AG04450 (cell line): ENCODE measurements at regions not wholly inside any gene's neighbourhood (a gene's known extent, or its start where the extent isn't known, plus 50 kb on each side); places are given as distances from the start of the nearest gene placed in this dataset.

Experiments used
- CTCF ChIA-PET: fragments of 300-600, 350-600 bp; formaldehyde crosslinking; extraction: SDS; loops from one replicate; lab custom pipeline; 2022; ENCODE audit warnings: antibody characterized with exemption, inconsistent platforms; lab: Charles Lee
- POLR2A ChIA-PET: fragments of 350-600 bp; formaldehyde crosslinking; extraction: SDS; loops from one replicate; lab custom pipeline; 2021; ENCODE audit warnings: antibody characterized with exemption, inconsistent platforms; lab: Yijun Ruan, JAX
- DNase-seq: peaks from one replicate; pipeline ENCODE4 v3.0.0-alpha.2; 2011; ENCODE audit warnings: low read depth, low spot score
- H3K27ac ChIP-seq: one replicate; pipeline ENCODE4 v1.5.1; 2012; ENCODE audit warnings: low read depth, low read length, control low read depth
- H3K27me3 ChIP-seq: one replicate; pipeline ENCODE4 v1.6.0; 2012; ENCODE audit warnings: low read length; ENCODE audit not compliant: control insufficient read depth, insufficient read depth
- H3K4me3 ChIP-seq: 2 replicates; pipeline ENCODE4 v1.5.1; 2011; ENCODE audit warnings: mild to moderate bottlenecking, low read depth, low read length, control low read depth
- H3K9me3 ChIP-seq: 2 replicates; pipeline ENCODE4 v1.5.1; 2012; ENCODE audit warnings: low read length; ENCODE audit not compliant: control insufficient read depth, insufficient read depth
- TF ChIP-seq, protein P1 (sequence below): IDR thresholded peaks from 2 replicates; pipeline ENCODE4 v1.5.1; 2011; ENCODE audit warnings: low read depth, low read length, control low read depth, inconsistent platforms

DNA sequence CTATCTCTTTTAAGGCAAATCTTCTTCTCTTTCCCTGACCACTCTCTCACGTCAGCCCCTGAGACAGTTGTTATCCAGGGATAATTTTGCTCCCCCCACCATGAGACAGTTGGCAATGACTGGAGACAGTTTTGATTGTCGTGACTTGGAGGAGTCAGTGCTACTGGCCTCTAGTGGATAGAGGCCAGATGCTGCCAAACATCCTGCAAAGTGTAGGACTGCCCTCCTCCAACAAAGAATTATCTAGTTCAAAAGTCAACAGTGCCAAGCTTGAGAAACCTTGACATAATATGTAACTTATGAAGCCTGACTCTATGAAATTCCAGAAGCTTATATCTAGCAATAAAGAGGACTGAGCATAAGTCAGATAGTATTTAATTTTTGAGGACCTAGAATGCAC is 502.1 kb upstream of the IGFBP7 start:
- POLR2A ChIA-PET: no interaction called here

DNA sequence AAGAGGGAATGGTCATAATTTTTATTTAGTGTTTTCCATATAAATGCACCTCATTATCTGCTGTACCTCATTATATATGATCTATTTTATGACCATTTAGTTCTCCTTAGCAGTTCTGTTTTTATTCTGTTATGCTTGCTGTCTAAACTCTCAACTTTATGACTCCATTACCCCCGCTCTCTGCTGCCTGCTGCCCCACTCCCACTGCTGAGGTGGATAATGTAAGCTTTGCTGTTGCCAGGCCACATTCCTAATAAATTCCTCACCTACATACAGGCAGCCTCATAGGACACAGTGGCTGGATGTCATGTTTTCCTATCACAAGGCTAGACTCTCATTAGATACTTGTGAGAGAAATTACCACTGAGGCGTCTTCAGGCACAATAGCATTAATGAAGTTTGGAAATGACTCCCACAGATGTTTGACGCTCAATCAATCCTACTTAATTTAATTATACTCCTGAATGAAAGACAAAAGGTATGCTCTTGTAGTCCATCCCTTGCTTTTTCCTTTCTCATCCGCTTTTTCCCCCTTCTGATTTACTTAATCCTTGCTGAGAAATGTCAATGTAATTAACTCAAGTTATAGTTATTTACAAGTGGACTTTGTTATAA is 497.5 kb upstream of the IGFBP7 start:
- TF ChIP-seq, protein P1, sequence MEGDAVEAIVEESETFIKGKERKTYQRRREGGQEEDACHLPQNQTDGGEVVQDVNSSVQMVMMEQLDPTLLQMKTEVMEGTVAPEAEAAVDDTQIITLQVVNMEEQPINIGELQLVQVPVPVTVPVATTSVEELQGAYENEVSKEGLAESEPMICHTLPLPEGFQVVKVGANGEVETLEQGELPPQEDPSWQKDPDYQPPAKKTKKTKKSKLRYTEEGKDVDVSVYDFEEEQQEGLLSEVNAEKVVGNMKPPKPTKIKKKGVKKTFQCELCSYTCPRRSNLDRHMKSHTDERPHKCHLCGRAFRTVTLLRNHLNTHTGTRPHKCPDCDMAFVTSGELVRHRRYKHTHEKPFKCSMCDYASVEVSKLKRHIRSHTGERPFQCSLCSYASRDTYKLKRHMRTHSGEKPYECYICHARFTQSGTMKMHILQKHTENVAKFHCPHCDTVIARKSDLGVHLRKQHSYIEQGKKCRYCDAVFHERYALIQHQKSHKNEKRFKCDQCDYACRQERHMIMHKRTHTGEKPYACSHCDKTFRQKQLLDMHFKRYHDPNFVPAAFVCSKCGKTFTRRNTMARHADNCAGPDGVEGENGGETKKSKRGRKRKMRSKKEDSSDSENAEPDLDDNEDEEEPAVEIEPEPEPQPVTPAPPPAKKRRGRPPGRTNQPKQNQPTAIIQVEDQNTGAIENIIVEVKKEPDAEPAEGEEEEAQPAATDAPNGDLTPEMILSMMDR: no peak
- ChIA-PET POLR2A (no interaction called here), CTCF (no interaction called here)
- DNase-seq: no peak
- Histone ChIP-seq H3K9me3 (no peaks in the 10 kb centered on the region), H3K4me3 (no peak overlapping the region), H3K27ac (no peak overlapping the region), H3K27me3 (no peaks in the 10 kb centered on the region)

More for the DNA sequence above, 502.1 kb upstream of the IGFBP7 start:
- H3K27ac ChIP-seq: no peak overlapping the region
- TF ChIP-seq, protein P1: no peak
- no peak overlapping the region for H3K4me3 ChIP-seq
- no peak for DNase-seq
- CTCF ChIA-PET: interaction anchor here (0.6 kb wide), 1 partner anchor 350 kb away, joined by 3 read pairs; no protein-coding TSS in a partner anchor
- H3K27me3 ChIP-seq: no peaks in the 10 kb centered on the region
- no peaks in the 10 kb centered on the region for H3K9me3 ChIP-seq

DNA sequence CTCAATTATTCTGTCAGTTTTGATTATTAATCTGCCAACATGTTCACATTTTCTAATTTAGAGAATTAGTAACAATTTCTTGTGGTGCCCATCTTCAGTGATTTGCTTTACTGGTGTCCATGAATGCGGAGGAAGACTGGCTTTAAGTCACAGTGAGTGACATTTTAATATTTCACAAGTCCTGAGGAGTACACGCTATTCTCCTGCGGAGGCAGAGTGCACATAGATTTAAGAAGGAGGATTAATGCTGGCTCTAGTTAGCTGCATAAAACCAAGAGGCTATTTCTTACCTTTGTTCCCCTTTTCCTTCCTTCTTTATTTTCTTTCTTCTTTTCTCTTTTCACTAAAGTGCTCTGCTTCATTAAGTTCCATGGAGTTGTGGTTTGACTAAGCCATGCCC is 495.2 kb upstream of the IGFBP7 start:
- TF ChIP-seq, protein P1: no peak
- Histone ChIP-seq H3K9me3 (no peaks in the 10 kb centered on the region), H3K27me3 (no peaks in the 10 kb centered on the region), H3K27ac (no peak overlapping the region), H3K4me3 (no peak overlapping the region)
- POLR2A ChIA-PET: no interaction called here
- no peak for DNase-seq
- CTCF ChIA-PET: no interaction called here

DNA sequence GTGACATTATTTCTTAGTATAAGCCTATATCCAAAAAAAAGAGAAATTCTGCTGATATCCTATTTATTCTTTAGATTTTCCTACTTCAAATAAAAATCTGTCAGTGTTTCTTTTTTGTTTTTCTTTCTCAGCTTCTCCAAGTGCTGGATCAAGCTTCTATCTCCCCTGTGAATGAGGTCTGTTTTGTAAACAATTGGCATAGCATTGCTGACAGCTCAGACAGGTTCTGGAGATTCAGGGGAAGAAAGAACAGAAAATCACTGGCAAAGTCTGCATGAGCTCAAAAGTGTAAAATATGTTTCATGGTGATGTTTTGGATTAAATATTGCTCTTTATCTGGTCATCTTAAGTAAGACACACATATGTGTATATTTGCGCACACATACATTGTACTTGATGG is 492.0 kb upstream of the IGFBP7 start:
- TF ChIP-seq, protein P1: no peak
- POLR2A ChIA-PET: no interaction called here
- Histone ChIP-seq H3K9me3 (no peaks in the 10 kb centered on the region), H3K27me3 (no peaks in the 10 kb centered on the region), H3K4me3 (no peak overlapping the region), H3K27ac (no peak overlapping the region)
- no peak for DNase-seq
- CTCF ChIA-PET: no interaction called here

DNA sequence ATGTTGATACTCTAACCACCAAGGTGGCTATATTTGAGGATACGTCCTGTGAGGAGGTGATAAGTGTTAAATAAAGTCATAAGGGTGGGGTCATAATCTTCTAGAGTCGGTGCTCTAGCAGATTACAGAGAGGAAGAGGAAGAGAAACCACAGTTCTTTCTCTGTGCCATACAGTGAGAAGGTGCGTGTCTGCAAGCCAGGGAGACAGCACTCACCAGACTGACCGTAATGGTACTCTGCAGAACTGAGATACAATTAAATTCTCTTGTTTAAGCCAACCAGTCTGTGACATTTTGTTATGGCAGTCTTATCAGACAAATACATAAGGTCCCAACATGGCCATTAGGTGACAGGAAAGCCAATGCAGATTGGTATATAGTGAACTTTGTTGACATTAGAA is 480.9 kb upstream of the IGFBP7 start:
- H3K4me3 ChIP-seq: no peak overlapping the region
- no peak for DNase-seq
- ChIA-PET CTCF (no interaction called here), POLR2A (no interaction called here)
- TF ChIP-seq, protein P1: no peak
- no peaks in the 10 kb centered on the region for H3K9me3 ChIP-seq
- H3K27me3 ChIP-seq: no peaks in the 10 kb centered on the region
- H3K27ac ChIP-seq: no peak overlapping the region
